Superior temporal gyrus (tissue), 1 donor: ENCODE measurements at regions not wholly inside any gene's neighbourhood (a gene's known extent, or its start where the extent isn't known, plus 50 kb on each side); places are given as distances from the start of the nearest gene placed in this dataset.

ENCODE experiments used
- DNase-seq: peaks from one replicate; pipeline ENCODE4 v3.0.0-alpha.2; 2016; ENCODE audit errors: extremely low spot score

DNA sequence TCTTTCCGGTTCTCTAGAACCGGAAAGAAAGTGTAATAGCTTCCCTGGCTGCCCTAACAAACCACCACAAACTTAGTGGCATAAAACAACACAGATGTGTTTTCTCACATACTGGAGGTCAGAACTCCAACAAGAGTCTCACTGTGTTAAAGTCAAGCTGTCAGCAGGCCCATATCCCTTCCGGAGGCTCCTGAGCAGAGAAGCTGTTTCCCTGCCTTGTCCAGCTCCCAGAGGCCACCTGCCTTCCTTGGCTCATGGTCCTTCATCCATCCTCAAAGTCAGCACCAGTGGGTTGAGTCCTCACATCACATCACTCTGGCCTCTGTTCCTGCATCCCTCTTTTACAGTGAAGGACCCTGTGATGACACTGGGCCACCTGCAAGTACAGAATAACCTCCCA lies 49.8 kb upstream of the HMX1 start:
- no peak for DNase-seq
